ENCODE measurements at regions not wholly inside any gene's neighbourhood (a gene's known extent, or its start where the extent isn't known, plus 50 kb on each side); places are given as distances from the start of the nearest gene placed in this dataset.

- no peak for DNase-seq (ENCODE audit: extremely low spot score)
- no peaks in the 10 kb centered on the region for H3K4me1 ChIP-seq (ENCODE audit: insufficient read depth)
- 25% methylated on average over 2 of the region's 2 CpGs for WGBS
- no peaks in the 10 kb centered on the region for H3K36me3 ChIP-seq (ENCODE audit: insufficient read depth)
- H3K27ac ChIP-seq (ENCODE audit: low read depth) = no peak overlapping the region
- H3K4me3 ChIP-seq (ENCODE audit: low read depth, low read length) = no peak overlapping the region
These were observed 686.5 kb upstream of the CDH2 start for GRCh38 chr18:28863396-28863795.

- H3K27ac ChIP-seq (ENCODE audit: low read depth) = no peak overlapping the region
- DNase-seq (ENCODE audit: extremely low spot score) = no peak
- no peaks in the 10 kb centered on the region for H3K36me3 ChIP-seq (ENCODE audit: insufficient read depth)
- no peaks in the 10 kb centered on the region for H3K4me1 ChIP-seq (ENCODE audit: insufficient read depth)
- WGBS = 80% methylated on average over 1 of the region's 1 CpG
- H3K4me3 ChIP-seq (ENCODE audit: low read depth, low read length) = no peak overlapping the region
These were observed 681.3 kb upstream of the CDH2 start for GRCh38 chr18:28858248-28858647.

GRCh38 chr18:28855989-28856388, 679.1 kb upstream of the CDH2 start:
- DNase-seq (ENCODE audit: extremely low spot score) = no peak
- Histone ChIP-seq H3K27ac (ENCODE audit: low read depth) (no peak overlapping the region), H3K4me1 (ENCODE audit: insufficient read depth) (no peaks in the 10 kb centered on the region), H3K4me3 (ENCODE audit: low read depth, low read length) (no peak overlapping the region), H3K36me3 (ENCODE audit: insufficient read depth) (no peaks in the 10 kb centered on the region)
- WGBS = 78% methylated on average over 2 of the region's 2 CpGs

- Histone ChIP-seq H3K4me1 (ENCODE audit: insufficient read depth) (no peaks in the 10 kb centered on the region), H3K27ac (ENCODE audit: low read depth) (no peak overlapping the region), H3K4me3 (ENCODE audit: low read depth, low read length) (no peak overlapping the region), H3K36me3 (ENCODE audit: insufficient read depth) (no peaks in the 10 kb centered on the region)
- DNase-seq (ENCODE audit: extremely low spot score) = no peak
- 34% methylated on average over 1 of the region's 1 CpG for WGBS
These were observed 678.6 kb upstream of the CDH2 start for GRCh38 chr18:28855524-28855923.

- no peaks in the 10 kb centered on the region for H3K4me1 ChIP-seq (ENCODE audit: insufficient read depth)
- no peak overlapping the region for H3K4me3 ChIP-seq (ENCODE audit: low read depth, low read length)
- DNase-seq (ENCODE audit: extremely low spot score) = no peak
- 25% methylated on average over 1 of the region's 1 CpG for WGBS
- no peaks in the 10 kb centered on the region for H3K36me3 ChIP-seq (ENCODE audit: insufficient read depth)
- H3K27ac ChIP-seq (ENCODE audit: low read depth) = no peak overlapping the region
These were observed 678.0 kb upstream of the CDH2 start for GRCh38 chr18:28854964-28855363.

- 77% methylated on average over 3 of the region's 3 CpGs for WGBS
- Histone ChIP-seq H3K27ac (ENCODE audit: low read depth) (no peak overlapping the region), H3K36me3 (ENCODE audit: insufficient read depth) (no peaks in the 10 kb centered on the region), H3K4me3 (ENCODE audit: low read depth, low read length) (no peak overlapping the region), H3K4me1 (ENCODE audit: insufficient read depth) (no peaks in the 10 kb centered on the region)
- no peak for DNase-seq (ENCODE audit: extremely low spot score)
These were observed 670.0 kb upstream of the CDH2 start for GRCh38 chr18:28846958-28847357.

- WGBS = 82% methylated on average over 2 of the region's 2 CpGs
- H3K27ac ChIP-seq (ENCODE audit: low read depth) = no peak overlapping the region
These were observed 660.2 kb upstream of the CDH2 start for GRCh38 chr18:28837100-28837499.

GRCh38 chr18:28834889-28835288, 658.0 kb upstream of the CDH2 start:
- Histone ChIP-seq H3K36me3 (ENCODE audit: insufficient read depth) (no peaks in the 10 kb centered on the region), H3K27ac (ENCODE audit: low read depth) (no peak overlapping the region), H3K4me3 (ENCODE audit: low read depth, low read length) (no peak overlapping the region), H3K4me1 (ENCODE audit: insufficient read depth) (no peaks in the 10 kb centered on the region)
- DNase-seq (ENCODE audit: extremely low spot score) = no peak
- WGBS = 80% methylated on average over 4 of the region's 4 CpGs

More at GRCh38 chr18:28837100-28837499, 660.2 kb upstream of the CDH2 start:
- no peak for DNase-seq (ENCODE audit: extremely low spot score)
- Histone ChIP-seq H3K36me3 (ENCODE audit: insufficient read depth) (no peaks in the 10 kb centered on the region), H3K4me1 (ENCODE audit: insufficient read depth) (no peaks in the 10 kb centered on the region), H3K4me3 (ENCODE audit: low read depth, low read length) (no peak overlapping the region)

- Histone ChIP-seq H3K4me1 (ENCODE audit: insufficient read depth) (no peaks in the 10 kb centered on the region), H3K36me3 (ENCODE audit: insufficient read depth) (no peaks in the 10 kb centered on the region), H3K27ac (ENCODE audit: low read depth) (no peak overlapping the region), H3K4me3 (ENCODE audit: low read depth, low read length) (no peak overlapping the region)
- no peak for DNase-seq (ENCODE audit: extremely low spot score)
These were observed 655.0 kb upstream of the CDH2 start for GRCh38 chr18:28831908-28832307.

GRCh38 chr18:28831476-28831875, 654.5 kb upstream of the CDH2 start:
- H3K36me3 ChIP-seq (ENCODE audit: insufficient read depth) = no peaks in the 10 kb centered on the region
- DNase-seq (ENCODE audit: extremely low spot score) = no peak
- H3K4me3 ChIP-seq (ENCODE audit: low read depth, low read length) = no peak overlapping the region
- H3K27ac ChIP-seq (ENCODE audit: low read depth) = no peak overlapping the region
- no peaks in the 10 kb centered on the region for H3K4me1 ChIP-seq (ENCODE audit: insufficient read depth)

GRCh38 chr18:28826107-28826506, 649.2 kb upstream of the CDH2 start:
- Histone ChIP-seq H3K27ac (ENCODE audit: low read depth) (no peak overlapping the region), H3K36me3 (ENCODE audit: insufficient read depth) (no peaks in the 10 kb centered on the region), H3K4me3 (ENCODE audit: low read depth, low read length) (no peak overlapping the region), H3K4me1 (ENCODE audit: insufficient read depth) (no peaks in the 10 kb centered on the region)
- no peak for DNase-seq (ENCODE audit: extremely low spot score)
- WGBS = 65% methylated on average over 3 of the region's 3 CpGs

- Histone ChIP-seq H3K4me3 (ENCODE audit: low read depth, low read length) (no peak overlapping the region), H3K36me3 (ENCODE audit: insufficient read depth) (no peaks in the 10 kb centered on the region), H3K27ac (ENCODE audit: low read depth) (no peak overlapping the region), H3K4me1 (ENCODE audit: insufficient read depth) (no peaks in the 10 kb centered on the region)
- DNase-seq (ENCODE audit: extremely low spot score) = no peak
- WGBS = 83% methylated on average over 2 of the region's 2 CpGs
These were observed 647.2 kb upstream of the CDH2 start for GRCh38 chr18:28824183-28824574.

- 93% methylated on average over 6 of the region's 6 CpGs for WGBS
- H3K27ac ChIP-seq (ENCODE audit: low read depth) = no peak overlapping the region
- H3K4me3 ChIP-seq (ENCODE audit: low read depth, low read length) = no peak overlapping the region
- DNase-seq (ENCODE audit: extremely low spot score) = no peak
- H3K4me1 ChIP-seq (ENCODE audit: insufficient read depth) = no peaks in the 10 kb centered on the region
- no peaks in the 10 kb centered on the region for H3K36me3 ChIP-seq (ENCODE audit: insufficient read depth)
These were observed 646.7 kb upstream of the CDH2 start for GRCh38 chr18:28823506-28824182.

GRCh38 chr18:28820353-28820752, 643.4 kb upstream of the CDH2 start:
- Histone ChIP-seq H3K4me1 (ENCODE audit: insufficient read depth) (no peaks in the 10 kb centered on the region), H3K4me3 (ENCODE audit: low read depth, low read length) (no peak overlapping the region), H3K27ac (ENCODE audit: low read depth) (no peak overlapping the region), H3K36me3 (ENCODE audit: insufficient read depth) (no peaks in the 10 kb centered on the region)
- WGBS = 61% methylated on average over 1 of the region's 1 CpG
- DNase-seq (ENCODE audit: extremely low spot score) = no peak

- Histone ChIP-seq H3K4me3 (ENCODE audit: low read depth, low read length) (no peak overlapping the region), H3K27ac (ENCODE audit: low read depth) (no peak overlapping the region), H3K36me3 (ENCODE audit: insufficient read depth) (no peaks in the 10 kb centered on the region), H3K4me1 (ENCODE audit: insufficient read depth) (no peaks in the 10 kb centered on the region)
- 69% methylated on average over 2 of the region's 2 CpGs for WGBS
- DNase-seq (ENCODE audit: extremely low spot score) = no peak
These were observed 639.2 kb upstream of the CDH2 start for GRCh38 chr18:28816155-28816554.
